Smooth muscle cell of the brain vasculature (primary cell): ENCODE measurements at regions not wholly inside any gene's neighbourhood (a gene's known extent, or its start where the extent isn't known, plus 50 kb on each side); places are given as distances from the start of the nearest gene placed in this dataset.
"Not testable (repeated sequence)": the region's sequence is repeated elsewhere in the genome, so short reads cannot be mapped to it uniquely, and the experiment has no call there.

Experiments
- DNase-seq: peaks from one replicate; pipeline ENCODE4 v3.0.0-alpha.2; 2012; ENCODE audit warnings: low read depth, low spot score

- no peak for DNase-seq
Measured at GRCh38 chr21:35319684-35320283, 270.7 kb upstream of the RUNX1 start.

GRCh38 chr21:35316933-35317332, 267.8 kb upstream of the RUNX1 start:
- no peak for DNase-seq

GRCh38 chr21:35316456-35316855, 267.4 kb upstream of the RUNX1 start:
- DNase-seq: no peak

- no peak for DNase-seq
Measured at GRCh38 chr21:35314857-35315582, 265.9 kb upstream of the RUNX1 start.

GRCh38 chr21:35311985-35312384, 262.9 kb upstream of the RUNX1 start:
- DNase-seq: no peak

- no peak for DNase-seq
Measured at GRCh38 chr21:35309316-35309715, 260.2 kb upstream of the RUNX1 start.

- no peak for DNase-seq
Measured at GRCh38 chr21:35303085-35303484, 254.0 kb upstream of the RUNX1 start.

GRCh38 chr21:35298757-35299156, 249.7 kb upstream of the RUNX1 start:
- no peak for DNase-seq

- DNase-seq: no peak
Measured at GRCh38 chr21:35297665-35298064, 248.6 kb upstream of the RUNX1 start.

GRCh38 chr21:35294231-35294898, 245.3 kb upstream of the RUNX1 start:
- no peak for DNase-seq

- no peak for DNase-seq
Measured at GRCh38 chr21:35291973-35292627, 243.0 kb upstream of the RUNX1 start.

- DNase-seq: no peak
Measured at GRCh38 chr21:35291034-35291433, 241.9 kb upstream of the RUNX1 start.

GRCh38 chr21:35288238-35288637, 239.1 kb upstream of the RUNX1 start:
- no peak for DNase-seq

- DNase-seq: no peak
Measured at GRCh38 chr21:35284199-35284598, 235.1 kb upstream of the RUNX1 start.

- no peak for DNase-seq
Measured at GRCh38 chr21:35282944-35283343, 233.8 kb upstream of the RUNX1 start.

- DNase-seq: no peak
Measured at GRCh38 chr21:35281956-35282355, 232.9 kb upstream of the RUNX1 start.

GRCh38 chr21:35280231-35280630, 231.1 kb upstream of the RUNX1 start:
- no peak for DNase-seq

- no peak for DNase-seq
Measured at GRCh38 chr21:35275776-35276175, 226.7 kb upstream of the RUNX1 start.

GRCh38 chr21:35274923-35275322, 225.8 kb upstream of the RUNX1 start:
- no peak for DNase-seq

GRCh38 chr21:35274090-35274489, 225.0 kb upstream of the RUNX1 start:
- DNase-seq: no peak

GRCh38 chr21:35273333-35273732, 224.2 kb upstream of the RUNX1 start:
- no peak for DNase-seq

GRCh38 chr21:35271344-35272118, 222.4 kb upstream of the RUNX1 start:
- not testable (repeated sequence) for DNase-seq
